Natural killer cell (primary cell): ENCODE measurements at regions not wholly inside any gene's neighbourhood (a gene's known extent, or its start where the extent isn't known, plus 50 kb on each side); places are given as distances from the start of the nearest gene placed in this dataset.

Experiments
- ATAC-seq, 3 donors: fragments of 150-1000 bp in 2 of 3; fragments of 200-7000 bp in 1 of 3; cut with Tn5 transposase; 1 replicate in 1 of 3; 2 replicates in 2 of 3; pipeline ENCODE4 v1.10.0; 2021; ENCODE audit warnings: mild to moderate bottlenecking in 2 of 3, moderate library complexity in 2 of 3
- DNase-seq, 2 donors: peaks; one replicate each; pipeline versions ENCODE4 v3.0.0 to v3.0.0-alpha.2; 2013 to 2021; ENCODE audit warnings: mixed read lengths in 1 of 2
- H3K27ac ChIP-seq: one replicate; pipeline ENCODE4 v1.5.1; 2013; ENCODE audit warnings: mild to moderate bottlenecking, low read length
- H3K27me3 ChIP-seq: one replicate; pipeline ENCODE4 v1.6.1; 2013; ENCODE audit warnings: low read length; ENCODE audit not compliant: control insufficient read depth, insufficient read depth
- H3K36me3 ChIP-seq: one replicate; pipeline ENCODE4 v1.6.1; 2013; ENCODE audit warnings: low read length; ENCODE audit not compliant: control insufficient read depth, insufficient read depth
- H3K4me1 ChIP-seq: one replicate; pipeline ENCODE4 v1.6.1; 2013; ENCODE audit warnings: low read length; ENCODE audit not compliant: control insufficient read depth, insufficient read depth
- H3K4me3 ChIP-seq: one replicate; pipeline ENCODE4 v1.5.1; 2013; ENCODE audit warnings: low read length
- H3K9me3 ChIP-seq: one replicate; pipeline ENCODE4 v1.6.1; 2013; ENCODE audit warnings: low read length; ENCODE audit not compliant: control insufficient read depth, insufficient read depth
- H3K27ac Mint-ChIP-seq, 2 donors: one replicate each; pipeline ENCODE4 v1.8.0; 2022; ENCODE audit warnings: mild to moderate bottlenecking in 2 of 2, mixed read lengths in 2 of 2, moderate library complexity in 1 of 2
- H3K27me3 Mint-ChIP-seq, 2 donors: one replicate each; pipeline ENCODE4 v1.8.0; 2022; ENCODE audit warnings: low read depth in 2 of 2, mixed read lengths in 2 of 2
- H3K36me3 Mint-ChIP-seq: one replicate; pipeline ENCODE4 v1.8.0; 2022; ENCODE audit warnings: mixed read lengths
- H3K4me1 Mint-ChIP-seq, 2 donors: one replicate each; pipeline ENCODE4 v1.8.0; 2022; ENCODE audit warnings: mixed read lengths in 2 of 2
- H3K4me3 Mint-ChIP-seq: one replicate; pipeline ENCODE4 v1.8.0; 2022; ENCODE audit warnings: mild to moderate bottlenecking, moderate library complexity, mixed read lengths
- H3K9me3 Mint-ChIP-seq, 2 donors: one replicate each; pipeline ENCODE4 v1.8.0; 2022; ENCODE audit warnings: mixed read lengths in 2 of 2
- WGBS: methylation state at CpG from one replicate; pipeline ENCODE4 v1.1.7; 2013; ENCODE audit warnings: missing lambda C conversion rate; ENCODE audit not compliant: insufficient coverage; 5-methylcytosine and 5-hydroxymethylcytosine counted together
- intact Hi-C: fragments of 100-400 bp; cut with micrococcal nuclease; formaldehyde crosslinking; loops from one replicate; pipeline ENCODE4 v1.14.2; 2022
- TF ChIP-seq, protein P1 (sequence below): fragments of 200-600 bp; IDR thresholded peaks from one replicate; pipeline ENCODE4 v1.8.0; 2022; ENCODE audit warnings: antibody characterized with exemption

DNA sequence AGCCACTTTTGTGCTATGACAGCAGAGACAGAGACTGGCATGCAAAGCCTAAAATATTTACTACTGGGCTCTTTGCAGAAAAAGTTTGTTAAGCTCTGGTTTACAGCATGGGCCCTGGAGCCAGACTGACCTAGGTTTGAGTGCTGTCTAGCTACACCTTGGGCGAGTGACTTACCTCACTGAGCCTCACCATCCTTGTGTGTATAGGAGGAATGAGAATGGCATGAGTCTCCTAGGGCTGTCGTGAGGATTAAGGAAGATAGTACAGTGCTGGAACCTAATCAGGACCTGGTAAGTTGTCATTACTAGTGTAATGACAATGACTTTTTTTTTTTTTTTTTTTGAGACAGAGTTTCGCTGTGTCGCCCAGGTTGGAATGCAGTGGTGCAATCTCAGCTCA, 65.2 kb downstream of the MSX2 start:
- DNase-seq (no peak), ATAC-seq (no peak)
- intact Hi-C loops = no loop called here
- Histone ChIP-seq H3K4me3 (no peak overlapping the region), H3K27me3 (peaks cover 6% of the 10 kb centered on the region), H3K36me3 (no peaks in the 10 kb centered on the region), H3K27ac (no peak overlapping the region), H3K9me3 (no peaks in the 10 kb centered on the region), H3K4me1 (no peaks in the 10 kb centered on the region)
- no peaks in the 10 kb centered on the region for H3K4me1 Mint-ChIP-seq
- no peaks in the 10 kb centered on the region for H3K36me3 Mint-ChIP-seq
- no peak overlapping the region for H3K4me3 Mint-ChIP-seq
- H3K27ac Mint-ChIP-seq = no peak overlapping the region
- whole genome bisulfite sequencing = 90% methylated on average over 4 of the region's 4 CpGs
- TF ChIP-seq, protein P1, sequence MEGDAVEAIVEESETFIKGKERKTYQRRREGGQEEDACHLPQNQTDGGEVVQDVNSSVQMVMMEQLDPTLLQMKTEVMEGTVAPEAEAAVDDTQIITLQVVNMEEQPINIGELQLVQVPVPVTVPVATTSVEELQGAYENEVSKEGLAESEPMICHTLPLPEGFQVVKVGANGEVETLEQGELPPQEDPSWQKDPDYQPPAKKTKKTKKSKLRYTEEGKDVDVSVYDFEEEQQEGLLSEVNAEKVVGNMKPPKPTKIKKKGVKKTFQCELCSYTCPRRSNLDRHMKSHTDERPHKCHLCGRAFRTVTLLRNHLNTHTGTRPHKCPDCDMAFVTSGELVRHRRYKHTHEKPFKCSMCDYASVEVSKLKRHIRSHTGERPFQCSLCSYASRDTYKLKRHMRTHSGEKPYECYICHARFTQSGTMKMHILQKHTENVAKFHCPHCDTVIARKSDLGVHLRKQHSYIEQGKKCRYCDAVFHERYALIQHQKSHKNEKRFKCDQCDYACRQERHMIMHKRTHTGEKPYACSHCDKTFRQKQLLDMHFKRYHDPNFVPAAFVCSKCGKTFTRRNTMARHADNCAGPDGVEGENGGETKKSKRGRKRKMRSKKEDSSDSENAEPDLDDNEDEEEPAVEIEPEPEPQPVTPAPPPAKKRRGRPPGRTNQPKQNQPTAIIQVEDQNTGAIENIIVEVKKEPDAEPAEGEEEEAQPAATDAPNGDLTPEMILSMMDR = no peak
- H3K9me3 Mint-ChIP-seq = no peaks in the 10 kb centered on the region
- H3K27me3 Mint-ChIP-seq = peaks cover 13 to 28% of the 10 kb centered on the region in 2 donors

DNA sequence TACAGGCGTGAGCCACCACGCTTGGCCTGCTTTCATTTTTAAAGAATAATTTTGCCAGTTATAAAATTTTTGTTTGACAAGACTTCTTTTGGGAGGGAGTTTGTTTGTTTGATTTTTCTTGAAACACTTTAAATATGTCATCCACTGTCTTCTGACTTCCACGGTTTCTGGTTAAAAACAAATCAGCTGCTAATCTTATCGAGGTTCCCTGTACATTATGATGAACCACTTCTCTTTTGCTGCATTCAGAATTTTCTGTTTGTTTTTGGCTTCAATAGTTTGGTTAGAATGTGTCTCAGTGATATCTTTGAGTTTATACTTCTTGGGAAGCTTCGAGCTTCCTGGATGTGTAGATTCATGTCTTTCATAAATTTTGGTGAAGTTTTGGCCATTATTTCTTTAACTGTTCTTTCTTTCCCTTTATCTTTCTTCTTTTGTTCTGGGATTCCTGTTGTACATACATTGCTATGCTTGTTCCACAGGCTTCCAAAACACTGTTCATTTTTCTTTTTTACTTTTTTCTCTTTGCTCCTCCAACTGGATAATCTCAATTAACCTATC, 60.8 kb downstream of the MSX2 start:
- intact Hi-C loops = no loop called here
- H3K27ac Mint-ChIP-seq = no peak overlapping the region
- ATAC-seq (no peak), DNase-seq (no peak)
- Histone ChIP-seq H3K4me1 (no peaks in the 10 kb centered on the region), H3K36me3 (no peaks in the 10 kb centered on the region), H3K27me3 (no peaks in the 10 kb centered on the region), H3K9me3 (no peaks in the 10 kb centered on the region), H3K4me3 (no peak overlapping the region), H3K27ac (no peak overlapping the region)
- no peak overlapping the region for H3K4me3 Mint-ChIP-seq
- H3K36me3 Mint-ChIP-seq = no peaks in the 10 kb centered on the region
- WGBS = 97% methylated on average over 4 of the region's 5 CpGs
- no peaks in the 10 kb centered on the region for H3K4me1 Mint-ChIP-seq
- TF ChIP-seq, protein P1 = no peak
- H3K9me3 Mint-ChIP-seq = no peaks in the 10 kb centered on the region
- peaks cover 0 to 18% of the 10 kb centered on the region in 2 donors for H3K27me3 Mint-ChIP-seq
